Upper lobe of left lung (tissue), 6 donors: ENCODE measurements at regions not wholly inside any gene's neighbourhood (a gene's known extent, or its start where the extent isn't known, plus 50 kb on each side); places are given as distances from the start of the nearest gene placed in this dataset.
"Not testable (repeated sequence)": the region's sequence is repeated elsewhere in the genome, so short reads cannot be mapped to it uniquely, and the experiment has no call there.

Experiments used
- ATAC-seq, 2 donors: fragments of 200-7000 bp; cut with Tn5 transposase; one replicate each; pipeline ENCODE4 v1.9.1; 2022; ENCODE audit warnings: mild to moderate bottlenecking in 2 of 2, moderate library complexity in 2 of 2; ENCODE audit not compliant: low FRiP score in 2 of 2
- DNase-seq, 2 donors: peaks; one replicate each; pipeline ENCODE4 v3.0.0-alpha.2; 2019 to 2020
- H3K27ac ChIP-seq, 4 donors: fragments of 200-600 bp; sonication (generic); one replicate each; pipeline ENCODE4 v1.5.1; 2016 to 2019
- H3K27me3 ChIP-seq, 4 donors: fragments of 200-600 bp; sonication (generic); one replicate each; pipeline ENCODE4 v1.5.1; 2017 to 2019
- H3K36me3 ChIP-seq, 4 donors: fragments of 200-600 bp; sonication (generic); one replicate each; pipeline ENCODE4 v1.5.1; 2016 to 2019
- H3K4me1 ChIP-seq, 4 donors: fragments of 200-600 bp; sonication (generic); one replicate each; pipeline ENCODE4 v1.5.1; 2018 to 2019
- H3K4me3 ChIP-seq, 4 donors: fragments of 200-600 bp; sonication (generic); one replicate each; pipeline ENCODE4 v1.5.1; 2017 to 2019; ENCODE audit warnings: mild to moderate bottlenecking in 2 of 4, moderate library complexity in 1 of 4
- H3K9me3 ChIP-seq, 4 donors: fragments of 200-600 bp; sonication (generic); one replicate each; pipeline ENCODE4 v1.5.1; 2018 to 2019
- CTCF ChIP-seq, 6 experiments: fragments of 450-650 bp in 4 of 6; fragments of 200-600 bp in 2 of 6; sonication (generic) in 2 of 6; IDR thresholded peaks; one replicate each; pipeline ENCODE4 v1.5.1; 2016 to 2019; ENCODE audit warnings: antibody characterized with exemption in 6 of 6
- EP300 ChIP-seq, 4 donors: sonication (generic); formaldehyde crosslinking; IDR thresholded peaks; one replicate each; pipeline ENCODE4 v1.5.1; 2017; ENCODE audit warnings: antibody characterized with exemption in 4 of 4, control low read depth in 2 of 4
- POLR2A ChIP-seq, 4 donors: fragments of 450-650 bp; IDR thresholded peaks; one replicate each; pipeline ENCODE4 v1.5.1; 2016 to 2017; ENCODE audit warnings: antibody characterized with exemption in 4 of 4, mild to moderate bottlenecking in 2 of 4
- POLR2AphosphoS5 ChIP-seq, 2 donors: sonication (generic); formaldehyde crosslinking; IDR thresholded peaks; one replicate each; pipeline ENCODE4 v1.5.1; 2017; ENCODE audit warnings: antibody characterized with exemption in 2 of 2
- WGBS, 2 donors: methylation state at CpG; one replicate each; pipeline ENCODE4 v1.1.5; 2017 to 2018; 5-methylcytosine and 5-hydroxymethylcytosine counted together
- donor health status: DM: no; HTN: no; CAD: no; lungs with moderate emphysema.
- donor health status: DM: no; HTN: yes; CAD: no; lungs with severe emphysema.

DNA sequence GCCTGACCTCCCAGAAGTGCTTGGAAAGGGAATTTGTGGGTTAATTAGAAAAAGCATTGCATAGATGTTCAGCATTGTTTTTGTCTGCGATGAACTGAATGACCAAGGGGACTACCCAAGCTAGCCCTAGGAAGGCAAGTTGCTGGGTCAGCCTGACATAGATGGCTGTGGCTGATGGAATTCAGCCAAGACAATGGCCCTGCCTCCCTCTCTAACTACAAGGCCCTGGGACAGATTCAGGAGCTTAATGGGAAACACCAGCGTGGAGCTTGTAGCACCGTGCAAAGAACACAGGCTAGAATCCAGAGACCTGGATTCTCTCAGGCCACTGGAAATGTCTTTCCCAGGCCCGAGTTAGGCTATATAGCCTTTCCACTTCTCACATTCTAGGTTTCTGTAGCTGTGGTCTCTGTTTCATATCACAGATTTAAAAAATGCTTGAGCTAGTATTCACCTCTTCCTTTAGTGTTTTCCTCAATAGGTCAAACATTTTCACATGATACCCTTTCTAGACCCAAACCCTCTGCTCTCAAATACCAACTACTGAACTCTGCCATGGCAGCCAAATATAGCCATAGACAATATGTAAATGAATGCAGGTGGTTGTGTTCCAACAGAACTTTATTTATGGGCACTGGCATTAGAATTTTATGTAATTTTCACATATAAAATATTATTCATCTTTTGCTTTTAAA lies 294.3 kb upstream of the MEX3C start:
- DNase-seq (no peak), ATAC-seq (no peak)
- no peaks in the 10 kb centered on the region for H3K4me1 ChIP-seq
- no peaks in the 10 kb centered on the region for H3K9me3 ChIP-seq
- whole genome bisulfite sequencing, 2 donors = 79 to 81% methylated on average over 4 of the region's 4 CpGs
- no peaks in the 10 kb centered on the region for H3K36me3 ChIP-seq
- H3K4me3 ChIP-seq = no peak overlapping the region
- no peak overlapping the region for H3K27ac ChIP-seq
- no peaks in the 10 kb centered on the region for H3K27me3 ChIP-seq
- no peak for TF ChIP-seq CTCF (IDR thresholded peaks at IDR 0.05)
- TF ChIP-seq POLR2A (IDR thresholded peaks at IDR 0.05) = no peak
- no peak for TF ChIP-seq POLR2AphosphoS5 (IDR thresholded peaks at IDR 0.05)
- TF ChIP-seq EP300 (IDR thresholded peaks at IDR 0.05) = no peak

DNA sequence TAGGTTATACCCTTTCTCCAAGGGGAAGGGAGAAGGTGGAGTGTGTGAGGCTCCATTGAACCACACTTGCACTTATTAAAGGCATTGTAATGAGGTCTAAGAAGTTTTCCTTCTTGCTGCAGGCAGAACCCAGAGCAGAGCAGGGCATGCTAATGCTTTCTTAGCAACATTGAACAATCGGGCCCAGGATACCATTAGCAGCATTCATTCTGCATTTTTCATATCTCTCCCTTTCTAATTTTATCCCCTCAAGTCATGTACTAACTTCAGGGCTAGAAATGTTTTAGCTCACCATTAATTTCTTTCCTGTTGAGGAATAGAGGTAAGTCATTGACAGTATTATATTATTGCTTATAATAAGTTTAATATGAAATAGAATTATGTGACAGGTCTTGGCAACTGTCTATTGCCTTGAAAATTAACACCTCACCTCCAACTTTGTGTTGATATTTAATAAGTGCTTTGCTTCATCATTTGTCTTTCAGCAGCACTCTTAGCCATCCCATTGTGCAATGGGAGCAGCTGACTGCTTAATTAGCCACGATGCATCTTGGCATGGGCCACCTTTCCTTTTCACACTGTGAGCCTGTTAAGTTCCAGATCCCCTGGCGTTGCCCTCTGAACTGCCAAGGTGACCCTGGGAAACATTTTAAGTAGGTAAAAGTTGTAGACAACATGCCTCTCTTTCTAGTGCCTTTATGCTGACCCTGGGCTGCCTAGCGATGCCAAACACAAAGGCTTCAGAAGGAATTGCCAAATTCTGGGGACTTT lies 300.8 kb upstream of the MEX3C start:
- ATAC-seq = no peak
- no peak for DNase-seq
- Histone ChIP-seq H3K9me3 (no peaks in the 10 kb centered on the region), H3K36me3 (no peaks in the 10 kb centered on the region), H3K27me3 (no peaks in the 10 kb centered on the region), H3K4me3 (no peak overlapping the region), H3K4me1 (no peaks in the 10 kb centered on the region), H3K27ac (no peak overlapping the region)
- TF ChIP-seq POLR2AphosphoS5 (IDR thresholded peaks at IDR 0.05) = no peak
- no peak for TF ChIP-seq POLR2A (IDR thresholded peaks at IDR 0.05)
- no peak for TF ChIP-seq CTCF (IDR thresholded peaks at IDR 0.05)
- TF ChIP-seq EP300 (IDR thresholded peaks at IDR 0.05) = no peak
- WGBS, 2 donors = 68 to 77% methylated on average over 4 of the region's 4 CpGs

GRCh38 chr18:51503351-51503750 lies 305.9 kb upstream of the MEX3C start:
- H3K27me3 ChIP-seq = no peaks in the 10 kb centered on the region
- DNase-seq = no peak
- H3K36me3 ChIP-seq = no peaks in the 10 kb centered on the region
- no peaks in the 10 kb centered on the region for H3K4me1 ChIP-seq
- no peak overlapping the region for H3K4me3 ChIP-seq
- TF ChIP-seq EP300 (IDR thresholded peaks at IDR 0.05) = no peak
- no peak for TF ChIP-seq POLR2AphosphoS5 (IDR thresholded peaks at IDR 0.05)
- TF ChIP-seq POLR2A (IDR thresholded peaks at IDR 0.05) = no peak
- TF ChIP-seq CTCF (IDR thresholded peaks at IDR 0.05) = no peak
- H3K9me3 ChIP-seq = peaks cover 0 to 5% (median 2%) of the 10 kb centered on the region in 4 donors
- no peak overlapping the region for H3K27ac ChIP-seq
- ATAC-seq = no peak

DNA sequence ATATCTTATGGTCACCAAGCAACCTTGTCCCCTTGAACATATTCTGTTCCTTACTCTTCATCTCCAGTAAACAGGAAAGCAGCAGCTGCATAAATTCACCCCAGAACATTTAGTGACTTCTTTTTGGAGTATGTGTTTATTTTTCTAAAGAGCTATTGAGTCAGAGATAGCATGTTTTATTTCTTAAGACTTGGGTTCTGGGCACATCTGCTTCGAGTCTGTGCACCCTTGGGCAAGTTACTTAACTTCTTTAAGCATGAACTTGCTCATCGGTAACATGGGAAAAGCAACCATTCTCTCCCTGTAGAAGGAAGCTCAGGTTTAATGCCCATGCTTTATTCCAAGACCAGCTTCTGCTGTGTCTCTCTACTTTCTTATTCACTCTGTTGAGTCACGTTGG lies 309.3 kb upstream of the MEX3C start:
- ATAC-seq (no peak), DNase-seq (no peak)
- H3K27me3 ChIP-seq = no peaks in the 10 kb centered on the region
- H3K4me3 ChIP-seq = no peak overlapping the region
- peaks cover 0 to 8% (median 5%) of the 10 kb centered on the region in 4 donors for H3K9me3 ChIP-seq
- TF ChIP-seq EP300 (IDR thresholded peaks at IDR 0.05) (no peak), POLR2A (IDR thresholded peaks at IDR 0.05) (no peak), POLR2AphosphoS5 (IDR thresholded peaks at IDR 0.05) (no peak), CTCF (IDR thresholded peaks at IDR 0.05) (no peak)
- H3K4me1 ChIP-seq = no peaks in the 10 kb centered on the region
- no peaks in the 10 kb centered on the region for H3K36me3 ChIP-seq
- no peak overlapping the region for H3K27ac ChIP-seq
- 82 to 87% methylated on average over 3 of the region's 3 CpGs for WGBS, 2 donors

DNA sequence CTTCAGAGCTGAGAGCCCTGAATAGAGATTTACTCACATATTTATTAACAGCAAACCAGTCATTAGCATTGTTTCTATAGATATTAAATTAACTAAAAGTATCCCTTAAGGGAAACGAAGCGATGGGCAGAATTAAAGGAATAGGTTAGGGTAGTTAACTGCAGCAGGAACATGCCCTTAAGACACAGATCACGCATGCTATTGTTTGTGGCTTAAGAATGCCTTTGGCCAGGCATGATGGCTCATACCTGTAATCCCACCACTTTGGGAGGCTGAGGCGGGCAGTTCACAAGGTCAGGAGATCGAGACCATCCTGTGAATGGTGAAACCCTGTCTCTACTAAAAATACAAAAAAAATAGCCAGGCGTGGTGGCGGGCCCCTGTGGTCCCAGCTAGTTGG lies 310.9 kb upstream of the MEX3C start:
- 92 to 95% methylated on average over 7 of the region's 7 CpGs for WGBS, 2 donors
- H3K27me3 ChIP-seq, ATAC-seq, DNase-seq, H3K4me1 ChIP-seq, H3K4me3 ChIP-seq, H3K36me3 ChIP-seq, H3K9me3 ChIP-seq, H3K27ac ChIP-seq: not testable (repeated sequence)
